Breast epithelium (tissue), 3 donors: ENCODE measurements at regions not wholly inside any gene's neighbourhood (a gene's known extent, or its start where the extent isn't known, plus 50 kb on each side); places are given as distances from the start of the nearest gene placed in this dataset.

Experiments used
- CTCF ChIP-seq, 3 donors: fragments of 450-650 bp; IDR thresholded peaks; one replicate each; pipeline ENCODE4 v1.5.1; 2016 to 2017; ENCODE audit warnings: antibody characterized with exemption in 3 of 3, mild to moderate bottlenecking in 3 of 3, moderate library complexity in 3 of 3
- POLR2A ChIP-seq: fragments of 450-650 bp; IDR thresholded peaks from one replicate; pipeline ENCODE4 v1.6.1; 2016; ENCODE audit warnings: antibody characterized with exemption, mild to moderate bottlenecking, moderate library complexity
- POLR2AphosphoS5 ChIP-seq, 3 donors: sonication (generic); formaldehyde crosslinking; IDR thresholded peaks; one replicate each; pipeline ENCODE4 v1.6.1; 2017; ENCODE audit warnings: antibody characterized with exemption in 3 of 3

- TF ChIP-seq CTCF (IDR thresholded peaks at IDR 0.05), result no peak
- TF ChIP-seq POLR2A, result no peak
- no peak for TF ChIP-seq POLR2AphosphoS5 (IDR thresholded peaks at IDR 0.05)
Measured at GRCh38 chr5:110309222-110309621, 417.2 kb downstream of the TMEM232 start.
